EH (cell line): ENCODE measurements at regions not wholly inside any gene's neighbourhood (a gene's known extent, or its start where the extent isn't known, plus 50 kb on each side); places are given as distances from the start of the nearest gene placed in this dataset.
"Not testable (repeated sequence)": the region's sequence is repeated elsewhere in the genome, so short reads cannot be mapped to it uniquely, and the experiment has no call there.

Source experiments
- DNase-seq: peaks from one replicate; pipeline ENCODE4 v3.0.0-alpha.2; 2015; ENCODE audit warnings: low read depth

DNA sequence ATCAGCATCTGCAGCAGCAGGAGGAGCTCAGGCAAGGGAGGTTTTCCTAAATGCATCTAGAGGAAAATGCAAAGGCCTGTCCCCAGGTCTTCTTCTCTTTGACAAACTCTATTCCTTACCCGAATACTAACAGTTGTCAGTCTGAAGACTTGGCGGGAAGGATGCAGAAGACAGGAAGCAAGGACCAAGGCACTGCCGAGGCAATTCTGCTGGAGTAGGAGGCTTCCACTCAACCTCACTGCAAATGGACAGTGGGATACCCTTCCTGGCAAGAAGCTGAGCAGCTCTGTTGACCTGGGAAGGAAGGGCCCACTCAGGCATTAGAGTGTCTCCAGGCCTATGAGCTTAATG lies 373.0 kb downstream of the CCSER2 start:
- DNase-seq, result no peak

DNA sequence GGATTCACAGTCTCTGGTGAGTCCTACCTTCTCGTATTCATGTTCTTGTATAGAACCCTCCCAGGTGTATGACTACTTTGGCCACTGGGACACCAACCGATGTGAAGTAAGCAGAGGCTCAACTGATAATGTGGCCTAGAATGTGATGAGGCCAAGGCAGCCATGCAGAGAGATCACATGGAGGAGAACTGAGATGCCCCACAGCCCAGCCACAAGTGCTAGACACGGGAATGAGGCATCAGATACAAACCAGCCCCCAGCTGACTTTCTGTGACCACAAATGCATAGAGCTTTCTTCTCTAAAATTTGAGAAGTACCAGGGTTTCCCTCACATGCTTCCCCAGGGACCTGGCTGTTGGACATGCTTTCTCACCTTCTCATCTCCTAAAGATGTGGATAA lies 375.7 kb downstream of the CCSER2 start:
- no peak for DNase-seq

DNA sequence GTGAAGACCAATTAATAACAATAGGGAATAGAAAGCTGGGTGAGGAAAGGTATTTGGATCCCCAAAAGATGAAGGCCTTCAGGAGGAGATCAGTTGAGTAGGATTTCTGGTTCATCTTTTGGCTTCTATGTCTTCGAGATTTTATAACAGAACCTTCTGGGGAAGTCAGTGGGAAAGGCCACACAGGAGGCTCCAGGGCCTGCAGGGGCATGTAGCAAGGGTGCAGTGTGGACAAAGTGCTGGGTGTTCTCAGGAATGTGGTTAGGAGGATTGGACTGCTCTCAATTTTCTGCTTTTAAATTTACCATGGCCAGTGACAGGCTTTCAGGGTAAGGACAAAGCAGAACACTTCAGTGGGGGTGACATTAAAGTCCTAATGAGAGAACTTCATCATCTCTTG lies 378.0 kb downstream of the CCSER2 start:
- no peak for DNase-seq

DNA sequence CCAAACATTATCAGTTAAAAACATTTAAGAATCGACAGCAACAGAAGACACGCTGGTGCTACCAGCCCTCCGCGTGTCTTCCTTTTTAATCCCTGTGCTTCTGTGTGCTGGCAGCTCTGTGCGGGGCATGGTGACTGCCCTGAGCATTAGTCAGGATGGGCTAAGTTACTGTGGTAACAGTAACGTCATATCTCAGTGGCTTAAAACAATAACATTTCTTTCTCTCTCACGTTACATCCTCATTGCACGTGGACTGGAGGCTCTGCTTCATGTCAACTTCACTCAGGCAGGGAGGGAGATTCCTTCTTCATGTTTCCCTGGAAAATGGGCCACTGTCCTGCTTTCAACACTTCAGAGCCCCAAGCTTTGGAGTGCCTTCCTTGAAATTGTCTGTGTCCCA lies 378.5 kb downstream of the CCSER2 start:
- no peak for DNase-seq

DNA sequence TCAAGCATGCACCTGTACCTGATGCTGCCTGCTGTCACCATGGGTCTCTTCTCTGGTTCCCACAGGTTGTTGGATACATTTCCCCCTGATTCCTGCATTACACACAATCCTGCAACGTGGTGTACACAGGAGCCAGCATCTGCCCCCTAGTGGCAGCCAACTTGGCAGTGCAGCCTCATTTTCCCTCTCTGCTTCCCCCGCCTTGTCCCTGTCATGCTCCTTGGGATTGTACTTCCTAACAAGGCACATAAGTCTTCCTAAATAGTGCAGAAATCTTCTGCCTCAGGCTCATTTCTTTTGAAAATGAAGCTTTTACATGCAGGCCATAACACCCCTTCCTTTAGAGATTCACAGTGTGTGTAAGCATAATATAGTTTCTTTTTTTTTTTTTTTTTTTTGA lies 387.5 kb downstream of the CCSER2 start:
- peak; percentile 1 for DNase-seq

DNA sequence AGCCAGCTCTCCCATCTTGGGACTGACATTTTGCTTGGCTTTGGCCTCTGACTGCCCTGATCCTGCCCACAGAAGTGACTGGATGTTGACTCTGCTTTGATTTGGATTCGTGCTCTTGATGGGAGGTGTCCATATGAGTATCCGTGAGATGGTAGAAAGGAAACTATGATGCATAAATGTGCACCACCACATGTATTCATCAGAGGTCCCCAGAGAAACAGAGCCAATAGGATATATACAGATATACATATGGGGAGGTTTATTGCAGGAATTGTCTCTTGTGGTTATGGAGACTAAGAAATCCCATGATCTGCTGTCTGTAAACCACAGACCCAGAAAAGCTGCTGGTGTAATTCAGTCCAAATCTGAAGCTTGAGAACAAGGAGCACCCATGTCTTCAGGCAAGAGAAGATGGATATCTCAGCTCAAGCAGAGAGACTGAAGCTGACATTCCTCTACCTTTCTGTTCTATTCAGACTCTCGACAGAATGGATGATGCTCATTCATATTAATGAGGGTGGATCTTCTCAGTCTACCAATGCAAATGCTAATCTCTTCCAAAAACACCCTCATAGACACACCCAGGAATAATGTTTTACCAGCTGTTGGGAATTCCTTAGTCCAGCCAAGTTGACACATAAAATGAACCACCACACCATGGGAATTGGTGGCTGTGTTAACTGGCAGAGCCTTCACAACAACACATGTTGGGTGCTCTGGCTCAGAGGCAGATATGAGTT lies 390.7 kb downstream of the CCSER2 start:
- no peak for DNase-seq

DNA sequence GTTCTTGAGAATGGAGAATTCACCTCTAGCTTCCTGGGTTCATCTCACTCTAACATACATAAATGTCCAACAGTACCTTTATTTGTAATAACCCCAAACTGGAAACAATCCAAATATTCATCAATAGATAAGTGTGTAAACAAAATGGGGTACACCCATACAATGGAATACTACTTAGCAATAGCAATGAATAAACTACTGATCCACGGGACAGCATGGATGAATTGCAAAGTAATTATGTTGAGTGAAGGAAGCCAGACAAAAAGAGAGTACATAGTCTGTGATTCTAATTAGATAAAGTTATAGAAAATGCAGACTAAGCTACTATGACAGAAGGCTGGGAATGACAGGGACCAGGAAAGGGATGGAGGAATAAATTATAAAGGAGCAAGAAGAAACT lies 391.3 kb downstream of the CCSER2 start:
- no peak for DNase-seq

DNA sequence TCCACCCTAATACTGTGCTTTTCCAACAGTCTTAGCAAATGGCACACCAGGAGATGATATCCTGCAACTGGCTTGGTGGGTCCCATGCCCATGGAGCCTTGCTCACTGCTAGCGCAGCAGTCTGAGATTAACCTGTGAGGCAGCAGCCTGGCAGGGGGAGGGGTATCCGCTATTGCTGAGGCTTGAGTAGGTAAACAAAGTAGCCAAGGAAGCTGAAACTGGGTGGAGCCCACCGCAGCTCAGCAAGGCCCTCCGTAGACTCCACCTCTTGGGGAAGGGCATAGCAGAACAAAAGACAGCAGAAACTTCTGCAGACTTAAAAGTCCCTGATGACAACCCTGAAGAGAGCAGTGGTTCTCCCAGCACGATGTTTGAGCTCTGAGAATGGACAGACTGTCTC lies 399.0 kb downstream of the CCSER2 start:
- no peak for DNase-seq

DNA sequence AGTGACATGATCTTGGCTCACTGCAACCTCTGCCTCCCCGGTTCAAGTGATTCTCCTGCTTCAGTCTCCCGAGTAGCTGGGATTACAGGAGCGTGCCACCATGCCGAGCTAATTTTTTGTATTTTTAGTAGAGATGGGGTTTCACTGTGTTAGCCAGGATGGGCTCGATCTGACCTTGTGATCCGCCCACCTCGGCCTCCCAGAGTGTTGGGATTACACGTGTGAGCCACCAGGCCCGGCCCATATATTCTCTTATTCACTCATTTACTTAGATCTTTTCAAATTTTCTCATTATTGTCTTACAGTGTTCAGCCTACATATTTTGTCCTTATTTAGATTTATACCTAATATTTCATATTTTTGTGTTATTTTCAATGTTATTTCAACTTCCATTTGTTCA lies 410.7 kb downstream of the CCSER2 start:
- DNase-seq, result not testable (repeated sequence)

DNA sequence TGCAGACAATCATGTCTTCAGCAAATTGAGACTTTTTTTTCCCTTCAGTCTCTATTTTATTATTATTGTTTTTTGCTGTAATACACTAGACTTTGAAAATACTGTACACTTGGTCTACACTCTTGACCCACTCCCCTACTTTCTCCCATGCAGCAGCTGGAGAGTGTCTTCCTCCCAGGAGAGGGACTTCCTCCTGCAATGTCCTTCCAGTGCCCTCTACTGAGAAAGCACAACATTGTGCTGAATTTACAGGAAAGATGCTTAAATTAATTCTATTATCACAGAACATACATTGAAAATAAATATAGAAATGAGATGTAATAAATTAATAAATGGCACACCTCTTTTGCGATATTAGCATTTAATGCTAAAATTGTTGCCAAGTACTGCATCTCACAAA lies 411.3 kb downstream of the CCSER2 start:
- DNase-seq, result no peak

DNA sequence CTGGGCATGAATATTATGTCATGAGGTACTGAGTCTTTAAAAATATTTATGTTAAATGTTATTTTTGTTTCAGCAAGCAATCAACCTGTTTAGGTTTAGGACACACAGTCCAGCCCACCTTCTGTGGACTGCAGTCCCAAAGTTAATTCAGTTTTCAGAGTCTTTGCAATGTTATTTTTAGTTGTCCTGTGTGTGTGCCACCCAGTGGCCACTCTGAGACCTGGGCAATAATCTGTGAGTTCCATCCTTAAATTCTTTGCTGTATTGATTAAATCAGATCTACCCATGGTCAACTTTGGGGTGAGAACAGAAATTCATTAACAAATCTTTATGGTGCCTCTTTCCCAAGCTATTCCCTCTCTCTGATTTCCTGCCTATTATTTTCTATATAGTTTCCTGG lies 415.1 kb downstream of the CCSER2 start:
- no peak for DNase-seq

DNA sequence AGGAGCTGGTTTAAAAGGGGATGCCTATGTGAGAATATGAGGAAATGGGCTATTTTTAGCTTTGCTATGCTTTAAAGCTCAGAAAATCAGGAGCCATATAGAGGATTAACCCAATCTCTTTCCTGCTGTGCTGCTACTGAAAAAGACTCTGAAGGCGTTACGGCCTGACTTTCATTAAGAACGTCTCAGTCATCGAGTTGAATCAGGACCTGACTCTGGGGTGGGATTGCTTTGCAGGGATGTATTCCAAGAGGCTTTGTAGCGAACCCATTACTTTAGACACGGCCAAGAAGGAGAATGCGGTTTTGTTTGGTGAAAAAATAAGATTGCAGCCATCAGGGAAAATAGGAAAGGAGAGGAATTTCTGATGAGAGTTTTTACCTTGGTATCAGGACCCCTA lies 426.9 kb downstream of the CCSER2 start:
- DNase-seq, result no peak

DNA sequence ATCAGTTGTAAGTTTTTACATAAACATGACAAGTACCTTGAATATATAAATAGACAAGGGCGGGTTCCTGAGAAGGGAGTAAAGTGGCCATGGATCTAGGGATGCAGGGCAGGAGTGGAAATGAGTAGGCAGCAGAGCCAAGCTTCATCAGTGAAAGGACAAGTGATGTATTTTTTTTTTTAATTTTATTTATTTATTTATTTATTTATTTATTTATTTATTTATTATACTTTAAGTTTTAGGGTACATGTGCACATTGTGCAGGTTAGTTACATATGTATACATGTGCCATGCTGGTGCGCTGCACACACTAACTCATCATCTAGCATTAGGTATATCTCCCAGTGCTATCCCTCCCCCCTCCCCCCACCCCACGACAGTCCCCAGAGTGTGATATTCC lies 428.3 kb downstream of the CCSER2 start:
- DNase-seq, result not testable (repeated sequence)

DNA sequence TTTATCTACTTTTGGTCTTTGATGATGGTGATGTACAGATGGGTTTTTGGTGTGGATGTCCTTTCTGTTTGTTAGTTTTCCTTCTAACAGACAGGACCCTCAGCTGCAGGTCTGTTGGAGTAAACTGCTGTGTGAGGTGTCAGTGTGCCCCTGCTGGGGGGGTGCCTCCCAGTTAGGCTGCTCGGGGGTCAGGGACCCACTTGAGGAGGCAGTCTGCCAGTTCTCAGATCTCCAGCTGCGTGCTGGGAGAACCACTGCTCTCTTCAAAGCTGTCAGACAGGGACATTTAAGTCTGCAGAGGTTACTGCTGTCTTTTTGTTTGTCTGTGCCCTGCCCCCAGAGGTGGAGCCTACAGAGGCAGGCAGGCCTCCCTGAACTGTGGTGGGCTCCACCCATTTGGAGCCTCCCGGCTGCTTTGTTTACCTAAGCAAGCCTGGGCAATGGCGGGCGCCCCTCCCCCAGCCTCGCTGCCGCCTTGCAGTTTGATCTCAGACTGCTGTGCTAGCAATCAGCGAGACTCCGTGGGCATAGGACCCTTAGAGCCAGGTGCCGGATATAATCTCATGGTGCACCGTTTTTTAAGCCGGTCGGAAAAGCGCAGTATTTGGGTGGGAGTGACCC lies 433.7 kb downstream of the CCSER2 start:
- not testable (repeated sequence) for DNase-seq

DNA sequence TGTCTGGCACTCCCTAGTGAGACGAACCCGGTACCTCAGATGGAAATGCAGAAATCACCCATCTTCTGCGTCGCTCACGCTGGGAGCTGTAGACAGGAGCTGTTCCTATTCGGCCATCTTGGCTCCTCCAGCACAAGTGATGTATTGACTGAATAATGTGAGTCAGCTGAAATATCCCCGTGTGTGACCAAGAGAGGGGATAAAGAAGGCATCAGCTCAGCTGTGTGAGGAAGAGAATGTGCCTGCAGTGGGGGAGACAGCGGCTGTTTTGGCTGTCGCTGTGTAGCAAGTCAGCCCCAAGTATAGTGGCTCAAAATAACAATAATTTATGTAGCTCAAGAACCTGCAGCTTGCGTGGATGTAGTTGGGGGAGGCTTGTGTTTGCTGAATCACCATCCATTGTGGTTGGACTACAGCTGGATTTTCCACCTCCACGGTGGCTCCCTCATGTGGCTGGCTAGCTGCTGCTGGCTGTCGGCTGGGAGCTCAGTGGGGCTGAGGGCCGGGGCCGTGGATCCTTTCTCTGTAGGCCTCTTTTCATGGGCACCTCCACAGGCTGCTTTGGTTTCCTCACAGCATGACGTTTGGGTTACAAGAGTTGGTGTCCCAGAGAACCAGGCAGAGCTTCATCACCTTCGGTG lies 434.5 kb downstream of the CCSER2 start:
- DNase-seq, result no peak

DNA sequence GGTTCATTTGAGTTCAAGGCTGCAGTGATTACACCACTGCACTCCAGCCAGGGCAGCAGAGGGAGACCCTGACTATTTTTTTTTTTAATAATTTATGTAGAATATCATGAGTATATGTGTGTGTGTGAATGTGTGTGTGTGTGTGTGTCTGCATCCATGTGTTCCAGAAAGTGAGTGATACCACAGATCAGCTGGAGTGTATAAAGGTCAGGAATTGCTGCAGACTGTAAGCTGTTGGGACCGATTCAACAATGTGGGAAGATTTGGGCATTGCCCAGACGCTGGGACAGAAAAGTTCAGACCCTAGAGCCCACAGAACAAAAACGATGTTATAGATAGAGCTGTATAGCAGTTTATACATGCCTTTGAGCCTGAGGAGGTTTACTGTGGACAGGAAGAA lies 435.6 kb downstream of the CCSER2 start:
- no peak for DNase-seq

DNA sequence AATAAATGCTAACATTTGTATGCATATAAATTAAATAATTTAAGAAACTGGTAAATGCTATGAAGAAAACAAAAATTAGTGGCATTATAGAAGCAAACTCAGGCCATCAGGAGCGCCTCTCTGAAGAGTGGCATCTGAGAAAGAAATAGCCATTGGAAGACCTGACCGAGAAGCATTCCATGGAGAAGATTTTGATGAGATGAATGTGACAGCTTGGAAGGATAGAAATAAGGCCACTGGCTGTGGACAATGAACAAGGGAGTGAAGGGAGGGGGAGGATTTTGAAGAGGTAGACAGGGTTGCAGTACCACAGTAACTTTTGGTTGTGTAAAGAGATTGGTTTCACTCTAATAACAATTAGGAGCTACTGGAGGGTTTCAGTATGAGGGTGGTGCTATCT lies 436.7 kb downstream of the CCSER2 start:
- DNase-seq, result no peak

DNA sequence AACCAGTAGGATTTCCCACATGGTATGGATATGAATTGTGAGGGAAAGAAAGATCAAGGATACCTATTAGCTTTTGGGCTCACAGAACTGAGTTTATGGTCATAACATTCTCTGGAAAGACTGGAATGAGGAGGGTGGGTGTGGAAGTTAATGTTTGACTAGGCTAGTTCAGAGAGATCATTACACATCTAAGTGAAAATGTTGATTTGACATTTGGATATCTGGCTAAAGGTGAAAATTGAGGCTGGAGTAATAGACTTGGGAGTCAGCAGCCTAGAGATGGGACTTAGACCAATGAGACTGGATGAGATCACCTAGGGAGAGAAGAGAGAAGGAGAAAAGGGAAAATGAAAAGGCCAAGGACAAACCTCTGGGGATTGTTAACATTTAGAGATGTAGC lies 437.3 kb downstream of the CCSER2 start:
- no peak for DNase-seq

DNA sequence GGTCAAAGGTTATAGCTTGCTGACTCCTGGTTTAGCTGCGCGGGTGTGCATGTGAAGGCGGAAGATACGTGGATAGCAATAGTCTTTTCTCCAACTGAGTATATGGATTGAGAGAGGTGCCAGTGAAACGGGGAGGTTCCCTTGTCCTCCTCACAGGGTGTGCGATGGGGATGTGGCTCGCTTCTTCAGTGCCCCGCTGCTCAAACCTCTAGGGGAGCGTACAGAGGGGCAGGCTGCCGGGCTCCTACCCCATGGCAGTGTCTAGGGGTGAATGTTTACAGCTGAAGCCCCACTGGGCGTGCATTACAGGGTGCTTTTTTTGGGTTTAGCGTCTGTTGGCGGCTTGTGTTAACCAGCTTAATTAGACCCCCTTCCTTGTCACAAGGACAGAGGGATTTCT lies 438.5 kb downstream of the CCSER2 start:
- DNase-seq, result no peak

DNA sequence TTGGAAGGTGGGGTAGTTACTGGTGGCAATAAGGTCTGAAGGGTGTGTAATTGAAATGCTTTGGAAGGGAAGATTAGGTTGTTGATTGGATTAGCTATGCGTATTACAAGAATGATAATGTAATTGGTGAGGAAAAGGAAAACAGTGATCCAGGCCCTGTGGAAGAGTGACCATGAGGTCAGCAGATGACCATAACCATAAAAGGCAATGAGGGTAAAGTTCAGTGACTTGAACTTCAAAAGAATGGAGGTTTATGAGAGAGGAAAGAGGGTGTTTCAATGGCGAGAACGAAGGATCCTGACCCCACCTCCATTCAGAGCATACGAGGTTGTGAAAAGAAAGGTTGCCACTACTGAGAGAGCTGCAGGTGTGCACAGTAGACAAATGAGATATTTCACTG lies 439.7 kb downstream of the CCSER2 start:
- no peak for DNase-seq

DNA sequence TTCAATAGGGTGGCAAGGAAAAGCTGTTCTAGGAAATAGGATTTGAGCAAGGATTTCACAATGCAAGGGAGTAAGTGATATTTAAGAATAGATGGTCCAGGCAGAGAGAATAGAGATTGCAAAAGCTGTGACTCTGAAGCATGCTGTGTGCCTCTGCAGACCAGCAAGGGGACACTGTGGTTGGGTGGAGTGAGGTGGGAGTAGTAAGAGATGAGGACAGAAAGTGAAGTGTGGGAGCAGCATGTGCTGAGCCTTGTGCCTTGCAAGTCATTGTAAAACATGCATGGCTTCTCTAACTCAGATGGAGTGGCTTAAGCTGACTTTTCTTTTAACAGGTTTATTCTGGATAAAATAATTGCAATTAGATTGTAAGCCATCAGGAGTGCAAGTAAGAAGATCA lies 442.4 kb downstream of the CCSER2 start:
- no peak for DNase-seq

DNA sequence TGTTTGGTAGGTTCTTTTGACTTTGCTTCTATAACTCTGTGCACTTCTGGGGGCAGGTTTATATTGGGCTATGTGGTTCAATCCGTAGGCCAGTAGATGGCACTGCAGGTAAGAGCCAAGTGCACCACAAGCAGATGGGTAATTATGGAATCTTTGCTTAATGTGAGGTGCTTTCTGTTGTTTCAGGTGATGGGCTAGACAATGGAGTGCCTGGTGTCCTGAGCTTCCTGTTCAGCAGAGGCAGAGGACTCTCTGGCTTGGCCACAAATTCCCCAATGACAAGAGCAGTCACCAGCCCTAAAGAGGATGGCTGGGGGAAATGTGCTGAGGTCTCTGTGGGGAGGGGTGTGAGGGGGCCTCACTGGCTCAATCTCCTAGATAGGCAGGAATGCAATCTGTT lies 455.0 kb downstream of the CCSER2 start:
- DNase-seq, result no peak

DNA sequence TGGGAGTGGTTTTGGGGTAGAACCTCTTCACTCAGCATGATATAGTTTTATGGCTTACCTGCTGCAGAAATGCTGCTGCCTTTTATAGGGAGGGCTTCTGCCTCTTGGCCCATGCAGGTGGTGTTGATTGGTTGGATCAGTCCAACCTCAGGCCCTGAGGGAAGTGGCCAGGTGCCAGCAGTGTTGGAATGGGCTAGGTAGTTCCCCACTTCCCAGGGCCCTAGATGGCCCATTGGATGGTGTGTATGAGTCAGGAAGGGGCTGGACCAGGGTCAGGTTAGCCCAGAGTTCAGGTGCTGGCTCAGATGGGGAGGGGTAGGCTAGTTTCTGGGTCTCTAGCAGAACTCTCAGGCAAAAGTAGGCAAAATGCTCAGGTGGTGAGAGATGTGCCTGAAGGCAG lies 455.5 kb downstream of the CCSER2 start:
- no peak for DNase-seq

DNA sequence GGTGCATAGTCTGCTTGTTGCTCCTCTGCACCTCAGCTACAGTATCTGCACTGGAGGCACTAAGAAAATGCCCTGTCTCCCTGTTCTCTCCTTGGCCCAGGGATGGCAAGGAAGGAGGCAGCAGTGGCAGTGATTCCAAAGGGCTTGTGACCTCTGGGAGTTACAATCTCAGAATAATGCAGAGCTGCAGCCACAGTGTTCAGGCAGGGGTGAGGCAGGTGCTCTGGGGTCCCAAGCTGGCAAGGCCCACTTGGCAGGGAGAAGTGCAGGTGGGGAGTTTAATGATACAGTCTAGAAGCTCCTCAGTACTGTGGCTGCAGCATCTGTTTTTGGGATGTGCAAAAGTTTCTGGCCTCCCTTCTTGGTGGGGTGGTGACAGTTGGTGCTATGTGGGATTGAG lies 456.4 kb downstream of the CCSER2 start:
- DNase-seq, result no peak
